ENCODE measurements at regions not wholly inside any gene's neighbourhood (a gene's known extent, or its start where the extent isn't known, plus 50 kb on each side); places are given as distances from the start of the nearest gene placed in this dataset.
"Not testable (repeated sequence)": the region's sequence is repeated elsewhere in the genome, so short reads cannot be mapped to it uniquely, and the experiment has no call there.

DNA sequence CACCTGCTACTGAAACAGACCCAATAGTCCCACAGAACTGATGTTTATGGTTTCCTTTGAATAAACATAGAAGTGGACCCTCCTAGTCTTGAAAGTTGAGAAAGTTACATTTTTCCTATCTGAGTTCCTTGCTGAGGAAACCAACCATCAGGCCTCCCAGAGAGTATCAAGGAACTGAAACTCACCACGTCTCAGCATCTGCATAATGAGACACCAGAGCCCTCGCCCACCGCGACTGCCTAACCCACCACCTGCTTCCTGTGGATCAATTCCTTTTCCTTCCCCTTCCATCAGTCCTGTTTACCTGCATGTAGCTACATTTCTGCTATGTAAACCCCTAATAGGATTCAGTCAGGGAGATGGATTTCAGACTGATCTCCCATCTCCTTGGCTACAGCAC, 443.2 kb upstream of the TMEM132C start:
- H3K4me3 ChIP-seq (ENCODE audit: low read depth, low read length), result no peak overlapping the region
- no peak for TF ChIP-seq CTCF (IDR thresholded peaks at IDR 0.05; ENCODE audit: borderline replicate concordance, insufficient read depth, low read depth, low read length)

DNA sequence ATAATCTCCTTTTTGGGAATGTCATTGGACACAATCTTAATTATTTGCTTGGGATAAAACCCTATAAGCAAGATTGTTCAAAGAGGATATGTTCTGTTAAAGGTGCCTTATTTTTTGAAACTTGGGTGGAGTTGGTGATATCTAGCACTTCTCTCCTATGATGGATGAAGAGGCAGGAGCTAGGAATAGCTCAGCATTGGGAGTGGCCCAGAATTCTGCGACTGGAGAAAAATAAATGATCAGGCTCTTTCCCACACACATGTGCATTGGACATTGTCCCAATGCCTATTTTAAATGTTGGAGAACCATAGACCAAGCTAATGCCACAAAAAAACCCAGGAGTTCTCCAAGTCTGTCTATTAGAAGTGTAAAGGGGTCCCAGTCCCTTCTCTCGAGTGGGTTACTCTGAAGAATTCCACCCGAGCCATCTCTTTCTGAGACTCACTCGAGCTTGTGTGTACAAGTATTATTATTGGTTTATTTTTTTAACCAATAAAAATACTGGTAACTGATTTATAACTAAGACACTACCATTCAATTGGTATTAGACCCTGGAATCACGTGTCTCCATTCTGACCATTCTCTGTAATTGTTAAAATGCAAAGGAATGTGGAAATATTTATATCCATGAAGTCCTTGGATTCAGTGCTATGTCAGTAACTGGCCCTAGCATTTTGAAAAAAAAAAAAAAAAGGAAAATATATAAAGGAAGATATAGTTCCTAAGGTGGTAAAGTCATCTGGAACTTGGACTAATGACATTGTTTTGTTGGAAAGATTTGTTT, 437.5 kb upstream of the TMEM132C start:
- H3K4me3 ChIP-seq (ENCODE audit: low read depth, low read length), result no peak overlapping the region
- TF ChIP-seq CTCF (IDR thresholded peaks at IDR 0.05; ENCODE audit: borderline replicate concordance, insufficient read depth, low read depth, low read length), result no peak

- no peak for TF ChIP-seq CTCF (IDR thresholded peaks at IDR 0.05; ENCODE audit: borderline replicate concordance, insufficient read depth, low read depth, low read length)
- no peak overlapping the region for H3K4me3 ChIP-seq (ENCODE audit: low read depth, low read length)
Measured at GRCh38 chr12:127830065-127830460, 436.9 kb upstream of the TMEM132C start.

- H3K4me3 ChIP-seq (ENCODE audit: low read depth, low read length), result no peak overlapping the region
- no peak for TF ChIP-seq CTCF (IDR thresholded peaks at IDR 0.05; ENCODE audit: borderline replicate concordance, insufficient read depth, low read depth, low read length)
Measured at GRCh38 chr12:127830730-127831129, 436.2 kb upstream of the TMEM132C start.

GRCh38 chr12:127832172-127832571, 434.8 kb upstream of the TMEM132C start:
- TF ChIP-seq CTCF (IDR thresholded peaks at IDR 0.05; ENCODE audit: borderline replicate concordance, insufficient read depth, low read depth, low read length), result no peak
- H3K4me3 ChIP-seq (ENCODE audit: low read depth, low read length), result no peak overlapping the region

GRCh38 chr12:127836802-127837201, 430.2 kb upstream of the TMEM132C start:
- H3K4me3 ChIP-seq (ENCODE audit: low read depth, low read length), result not testable (repeated sequence)

GRCh38 chr12:127857661-127858060, 409.3 kb upstream of the TMEM132C start:
- no peak for TF ChIP-seq CTCF (IDR thresholded peaks at IDR 0.05; ENCODE audit: borderline replicate concordance, insufficient read depth, low read depth, low read length)
- H3K4me3 ChIP-seq (ENCODE audit: low read depth, low read length), result no peak overlapping the region

All from GM12875 (cell line).